C4-2B (cell line): ENCODE measurements at regions not wholly inside any gene's neighbourhood (a gene's known extent, or its start where the extent isn't known, plus 50 kb on each side); places are given as distances from the start of the nearest gene placed in this dataset.

Experiments
- H3K27ac ChIP-seq: fragments of 450-650 bp; 2 replicates; pipeline ENCODE4 v1.5.1; 2017
- CTCF ChIP-seq: fragments of 450-650 bp; conservative IDR thresholded peaks from 2 replicates; pipeline ENCODE4 v1.5.1; 2017; ENCODE audit warnings: mild to moderate bottlenecking
- ZFX ChIP-seq: fragments of 450-650 bp; IDR thresholded peaks from 2 replicates; pipeline ENCODE4 v1.6.1; 2017

GRCh38 chr18:39058386-39059000, 1492.9 kb upstream of the CELF4 start:
- no peak overlapping the region for H3K27ac ChIP-seq
- TF ChIP-seq CTCF = no peak
- TF ChIP-seq ZFX = no peak

GRCh38 chr18:39057423-39058064, 1491.9 kb upstream of the CELF4 start:
- TF ChIP-seq CTCF (no peak), ZFX (no peak)
- no peak overlapping the region for H3K27ac ChIP-seq

GRCh38 chr18:39053571-39053970, 1488.0 kb upstream of the CELF4 start:
- H3K27ac ChIP-seq = no peak overlapping the region
- TF ChIP-seq CTCF (no peak), ZFX (no peak)

- TF ChIP-seq ZFX (no peak), CTCF (no peak)
- no peak overlapping the region for H3K27ac ChIP-seq
Measured at GRCh38 chr18:39051013-39051412, 1485.4 kb upstream of the CELF4 start.

- H3K27ac ChIP-seq = no peak overlapping the region
- TF ChIP-seq CTCF (no peak), ZFX (no peak)
Measured at GRCh38 chr18:39039813-39040212, 1474.2 kb upstream of the CELF4 start.

GRCh38 chr18:39037925-39038324, 1472.3 kb upstream of the CELF4 start:
- TF ChIP-seq ZFX = no peak
- TF ChIP-seq CTCF = no peak
- H3K27ac ChIP-seq = no peak overlapping the region

GRCh38 chr18:39033312-39033711, 1467.7 kb upstream of the CELF4 start:
- no peak overlapping the region for H3K27ac ChIP-seq
- TF ChIP-seq CTCF (no peak), ZFX (no peak)
